Adrenal gland (tissue), 9 donors: ENCODE measurements at regions not wholly inside any gene's neighbourhood (a gene's known extent, or its start where the extent isn't known, plus 50 kb on each side); places are given as distances from the start of the nearest gene placed in this dataset.
A peak's percentile ranks its signal among the peaks of the same experiment; 100 is the strongest.

ENCODE experiments used
- DNase-seq, 7 donors: peaks; one replicate each; pipeline ENCODE4 v3.0.0-alpha.2; 2019 to 2020
- H3K27ac ChIP-seq, 5 donors: fragments of 200-600 bp; sonication (generic) in 4 of 5; 1 replicate in 3 of 5; 2 replicates in 2 of 5; pipeline versions ENCODE4 v1.5.1 to v1.8.0; 2016 to 2020; ENCODE audit warnings: mild to moderate bottlenecking in 1 of 5
- H3K27me3 ChIP-seq: fragments of 200-600 bp; 2 replicates; pipeline ENCODE4 v1.8.0; 2021
- H3K36me3 ChIP-seq, 2 donors: fragments of 200-600 bp; replicated peaks in 1 of 2; 1 replicate in 1 of 2; 2 replicates in 1 of 2; pipeline versions ENCODE4 v1.5.1 to v1.8.0; 2018 to 2022
- H3K4me1 ChIP-seq, 2 donors: fragments of 200-600 bp; replicated peaks in 1 of 2; 1 replicate in 1 of 2; 2 replicates in 1 of 2; pipeline versions ENCODE4 v1.5.1 to v1.8.0; 2018 to 2021
- H3K4me3 ChIP-seq, 4 donors: fragments of 200-600 bp; sonication (generic) in 3 of 4; one replicate each; pipeline ENCODE4 v1.5.1; 2016 to 2018
- H3K9me3 ChIP-seq, 3 donors: fragments of 200-600 bp; sonication (generic) in 1 of 3; replicated peaks in 1 of 3; 1 replicate in 2 of 3; 2 replicates in 1 of 3; pipeline versions ENCODE4 v1.5.1 to v1.8.0; 2016 to 2021
- POLR2A ChIP-seq, 2 donors: fragments of 450-650 bp; IDR thresholded peaks; one replicate each; pipeline ENCODE4 v1.6.1; 2017; ENCODE audit warnings: antibody characterized with exemption in 2 of 2, mild to moderate bottlenecking in 2 of 2, moderate library complexity in 1 of 2
- WGBS, 4 donors: extraction: QIAGEN DNeasy Blood & Tissue Kit in 2 of 4; methylation state at CpG; one replicate each; pipeline versions ENCODE4 v1.1.5 to v1.1.7; 2013 to 2017; 5-methylcytosine and 5-hydroxymethylcytosine counted together
- intact Hi-C, 2 donors: fragments of 100-400 bp; cut with DNase I; formaldehyde crosslinking; loops; one replicate each; pipeline versions ENCODE4 v1.14.1 to v1.15.0; 2022 to 2023
- TF ChIP-seq, protein P1 (sequence below), 6 experiments: fragments of 450-650 bp in 4 of 6; fragments of 200-600 bp in 2 of 6; sonication (generic) in 1 of 6; IDR thresholded peaks; 1 replicate in 5 of 6; 2 replicates in 1 of 6; pipeline versions ENCODE4 v1.5.1 to v1.8.0; 2016 to 2021; ENCODE audit warnings: antibody characterized with exemption in 6 of 6, mild to moderate bottlenecking in 2 of 6, moderate library complexity in 1 of 6
- donor health status: healthy with polysubstance abuse.
- donor health status: Bipolar disorder and iron deficiency.
- donor health status: DM: yes; HTN: yes; CAD: no.
- donor health status: DM: no; HTN: no; CAD: no.
- donor health status: DM: no; HTN: no; CAD: no.

DNA sequence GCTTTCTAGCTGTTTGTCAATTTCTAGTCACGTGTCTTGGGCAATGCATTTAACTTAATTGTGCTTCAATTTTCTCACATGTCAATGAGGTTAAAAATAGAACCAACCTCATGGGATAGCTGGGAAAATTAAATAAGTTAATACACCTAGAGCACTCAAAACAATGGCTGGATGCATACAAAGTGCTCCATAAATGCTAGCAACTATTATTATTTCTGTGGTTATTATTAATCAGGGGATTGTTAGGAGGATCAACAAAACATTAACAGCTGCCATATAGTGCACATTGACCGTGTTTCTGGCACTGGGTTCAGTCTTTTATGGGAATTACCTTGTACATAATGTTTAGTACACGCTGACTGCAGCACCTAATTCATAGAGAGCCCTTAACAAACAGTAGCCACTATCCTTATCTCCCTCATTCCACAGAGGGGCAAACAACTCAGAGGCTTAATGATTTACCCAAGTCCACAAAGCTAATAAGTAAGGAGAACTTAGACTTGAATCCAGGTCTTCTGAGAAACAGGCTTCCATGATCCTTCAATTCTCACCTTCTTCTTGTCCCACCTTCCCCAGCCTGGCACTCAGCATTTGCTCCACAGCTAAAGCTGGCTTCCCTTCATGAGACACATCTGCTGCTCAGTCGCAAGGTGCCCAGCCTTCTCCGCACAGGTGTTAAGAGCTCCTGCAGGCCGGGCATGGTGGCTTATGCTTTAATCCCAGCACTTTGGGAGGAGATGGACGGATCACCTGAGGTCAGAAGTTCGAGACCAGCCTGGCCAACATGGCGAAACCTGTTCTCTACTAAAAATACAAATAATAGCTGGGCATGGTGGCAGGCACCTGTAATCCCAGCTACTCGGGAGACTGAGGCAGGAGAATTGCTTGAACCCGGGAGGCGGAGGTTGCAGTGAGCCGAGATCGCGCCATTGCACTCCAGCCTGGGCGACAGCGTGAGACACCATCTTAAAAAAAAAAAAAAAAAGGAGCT lies 137.4 kb upstream of the ABCA1 start:
- intact Hi-C loops: loop anchor here (5.0 to 10.0 kb wide), 2 partner anchors 87 to 131 kb away; no protein-coding TSS in a partner anchor
- 84 to 92% (median 88%) methylated on average over 16 to 17 of the region's 17 CpGs for WGBS, 4 donors
- no peaks in the 10 kb centered on the region for H3K27me3 ChIP-seq
- H3K9me3 ChIP-seq: peaks cover 0 to 5% (median 0%) of the 10 kb centered on the region in 3 donors
- H3K27ac ChIP-seq: peak overlapping the region; percentile 77 to 98 (median 94)
- no peaks in the 10 kb centered on the region for H3K36me3 ChIP-seq
- H3K4me1 ChIP-seq: peaks cover 24 to 26% of the 10 kb centered on the region in 2 donors
- TF ChIP-seq, protein P1, sequence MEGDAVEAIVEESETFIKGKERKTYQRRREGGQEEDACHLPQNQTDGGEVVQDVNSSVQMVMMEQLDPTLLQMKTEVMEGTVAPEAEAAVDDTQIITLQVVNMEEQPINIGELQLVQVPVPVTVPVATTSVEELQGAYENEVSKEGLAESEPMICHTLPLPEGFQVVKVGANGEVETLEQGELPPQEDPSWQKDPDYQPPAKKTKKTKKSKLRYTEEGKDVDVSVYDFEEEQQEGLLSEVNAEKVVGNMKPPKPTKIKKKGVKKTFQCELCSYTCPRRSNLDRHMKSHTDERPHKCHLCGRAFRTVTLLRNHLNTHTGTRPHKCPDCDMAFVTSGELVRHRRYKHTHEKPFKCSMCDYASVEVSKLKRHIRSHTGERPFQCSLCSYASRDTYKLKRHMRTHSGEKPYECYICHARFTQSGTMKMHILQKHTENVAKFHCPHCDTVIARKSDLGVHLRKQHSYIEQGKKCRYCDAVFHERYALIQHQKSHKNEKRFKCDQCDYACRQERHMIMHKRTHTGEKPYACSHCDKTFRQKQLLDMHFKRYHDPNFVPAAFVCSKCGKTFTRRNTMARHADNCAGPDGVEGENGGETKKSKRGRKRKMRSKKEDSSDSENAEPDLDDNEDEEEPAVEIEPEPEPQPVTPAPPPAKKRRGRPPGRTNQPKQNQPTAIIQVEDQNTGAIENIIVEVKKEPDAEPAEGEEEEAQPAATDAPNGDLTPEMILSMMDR (IDR thresholded peaks at IDR 0.05): no peak
- no peak for TF ChIP-seq POLR2A (IDR thresholded peaks at IDR 0.05)
- no peak for DNase-seq
- H3K4me3 ChIP-seq: no peak overlapping the region

DNA sequence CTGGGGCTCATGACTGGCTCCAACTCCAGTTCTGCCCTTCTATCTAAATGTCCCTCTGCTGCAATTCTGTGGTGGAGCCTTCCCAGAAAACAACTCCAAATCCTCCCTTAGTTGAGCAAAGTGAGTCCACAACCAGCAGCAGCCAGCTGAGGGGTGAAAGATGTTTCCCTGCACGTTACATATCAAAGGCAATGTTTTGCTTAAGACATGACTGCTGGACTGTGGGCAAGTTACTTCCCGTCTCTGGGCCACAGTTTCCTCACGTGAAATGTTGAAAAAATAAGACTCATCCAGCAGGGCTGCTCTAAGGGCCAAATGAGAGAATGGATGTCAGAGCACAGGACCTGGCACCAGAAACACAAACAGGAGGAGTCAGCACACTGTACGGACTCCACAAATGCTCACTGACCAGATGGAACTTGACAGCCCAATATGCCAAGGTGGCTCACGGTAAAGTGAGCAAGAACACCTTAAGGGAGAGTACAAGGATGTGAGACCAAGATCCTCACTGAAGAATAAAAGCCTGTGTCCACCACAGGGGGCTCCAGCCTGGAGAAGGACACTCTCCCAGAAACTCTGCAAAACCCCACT lies 138.4 kb upstream of the ABCA1 start:
- intact Hi-C loops: loop anchor here (5.0 to 10.0 kb wide), 2 partner anchors 86 to 132 kb away; no protein-coding TSS in a partner anchor
- no peaks in the 10 kb centered on the region for H3K27me3 ChIP-seq
- H3K27ac ChIP-seq: peak overlapping the region in 1 of 5 donors; percentile 54
- no peak overlapping the region for H3K4me3 ChIP-seq
- DNase-seq: peak in 1 of 7 donors; percentile 29
- H3K9me3 ChIP-seq: peaks cover 0 to 5% (median 0%) of the 10 kb centered on the region in 3 donors
- no peaks in the 10 kb centered on the region for H3K36me3 ChIP-seq
- H3K4me1 ChIP-seq: peaks cover 24 to 32% of the 10 kb centered on the region in 2 donors
- WGBS, 4 donors: 82 to 89% (median 84%) methylated on average over 5 of the region's 5 CpGs
- TF ChIP-seq POLR2A (IDR thresholded peaks at IDR 0.05): no peak
- TF ChIP-seq, protein P1 (IDR thresholded peaks at IDR 0.05): no peak

DNA sequence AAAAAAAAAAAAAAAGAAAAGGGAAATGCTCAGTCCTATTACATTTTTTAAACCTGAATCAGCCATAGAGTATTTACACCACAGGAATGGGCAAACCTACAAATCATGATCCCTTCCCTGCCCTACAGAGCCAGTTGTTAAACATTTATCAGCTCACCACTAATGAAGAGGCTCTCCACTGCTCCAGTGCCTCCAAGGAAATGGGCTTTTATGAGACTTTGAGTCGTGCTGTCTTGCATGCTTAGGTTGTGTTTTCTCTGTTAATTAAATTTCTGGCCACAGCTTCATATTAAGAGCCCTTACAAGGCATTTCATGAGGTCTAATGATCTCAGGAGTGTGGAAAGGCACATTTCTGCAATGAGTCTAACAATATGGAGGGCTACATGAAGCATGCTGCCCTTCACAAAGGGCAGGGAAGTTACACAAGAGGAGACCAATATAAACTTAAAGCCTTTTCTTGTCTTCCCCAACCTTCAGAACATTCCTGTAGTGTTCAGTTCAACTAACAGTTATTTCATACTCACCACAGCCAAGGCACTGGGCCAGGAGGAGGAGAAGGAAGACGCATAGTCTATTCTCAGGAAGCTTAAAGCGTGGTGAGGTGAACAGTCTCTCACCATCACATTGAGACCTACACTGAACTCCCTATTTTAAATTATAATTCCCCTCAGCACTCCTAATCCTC lies 140.1 kb upstream of the ABCA1 start:
- Histone ChIP-seq H3K27me3 (no peaks in the 10 kb centered on the region), H3K4me1 (peaks cover 24 to 33% of the 10 kb centered on the region in 2 donors), H3K27ac (no peak overlapping the region), H3K36me3 (no peaks in the 10 kb centered on the region), H3K4me3 (no peak overlapping the region), H3K9me3 (peaks cover 0 to 5% (median 0%) of the 10 kb centered on the region in 3 donors)
- DNase-seq: no peak
- TF ChIP-seq POLR2A (IDR thresholded peaks at IDR 0.05): no peak
- TF ChIP-seq, protein P1 (IDR thresholded peaks at IDR 0.05): no peak
- WGBS, 4 donors: 87 to 97% (median 91%) methylated on average over 3 of the region's 3 CpGs
- intact Hi-C loops: loop anchor here (5.0 to 10.0 kb wide), 2 partner anchors 84 to 133 kb away; no protein-coding TSS in a partner anchor
